ENCODE measurements at regions not wholly inside any gene's neighbourhood (a gene's known extent, or its start where the extent isn't known, plus 50 kb on each side); places are given as distances from the start of the nearest gene placed in this dataset.

DNA sequence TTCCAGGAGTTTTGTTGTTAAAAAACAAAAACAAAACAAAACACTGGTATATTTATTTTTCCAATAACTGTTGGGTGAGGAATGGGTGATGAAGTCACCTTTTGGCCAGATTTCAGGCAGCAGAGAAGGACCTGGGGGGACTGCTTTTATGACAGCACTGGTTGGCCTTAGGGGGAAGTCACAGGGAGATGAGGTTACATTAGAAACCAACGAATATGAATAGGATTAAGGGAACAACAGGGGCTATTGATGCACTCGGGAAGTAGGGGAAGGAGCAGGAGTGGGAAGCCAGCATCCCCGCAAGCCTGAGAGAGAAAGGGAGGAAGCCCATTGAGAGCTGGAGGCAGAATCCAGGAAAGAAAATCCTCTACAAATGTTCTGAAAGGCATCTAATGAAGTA, 958.4 kb downstream of the TYW1 start:
- DNase-seq (ENCODE audit: extremely low read depth in 1 of 2, low read depth in 1 of 2): no peak

DNA sequence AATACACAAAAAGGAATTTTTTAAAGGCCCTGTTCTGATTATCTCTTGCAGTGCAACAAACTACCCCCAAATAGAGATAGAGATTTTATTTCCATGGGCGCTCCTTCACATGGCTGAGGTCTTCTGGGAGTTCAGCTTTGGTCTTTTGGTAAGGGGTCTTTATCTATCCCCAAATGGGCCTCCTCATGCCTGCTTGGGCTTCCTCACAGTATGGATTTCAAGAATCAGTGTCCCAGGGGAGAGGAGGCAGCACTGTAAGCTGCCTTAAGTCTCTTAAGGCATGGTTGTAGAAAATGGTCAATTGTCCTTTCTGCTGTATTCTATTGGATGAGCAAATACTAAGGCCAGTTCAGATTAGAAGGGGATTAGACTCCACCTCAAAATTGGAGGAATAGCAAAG, 966.2 kb downstream of the TYW1 start:
- DNase-seq (ENCODE audit: extremely low read depth in 1 of 2, low read depth in 1 of 2): no peak

DNA sequence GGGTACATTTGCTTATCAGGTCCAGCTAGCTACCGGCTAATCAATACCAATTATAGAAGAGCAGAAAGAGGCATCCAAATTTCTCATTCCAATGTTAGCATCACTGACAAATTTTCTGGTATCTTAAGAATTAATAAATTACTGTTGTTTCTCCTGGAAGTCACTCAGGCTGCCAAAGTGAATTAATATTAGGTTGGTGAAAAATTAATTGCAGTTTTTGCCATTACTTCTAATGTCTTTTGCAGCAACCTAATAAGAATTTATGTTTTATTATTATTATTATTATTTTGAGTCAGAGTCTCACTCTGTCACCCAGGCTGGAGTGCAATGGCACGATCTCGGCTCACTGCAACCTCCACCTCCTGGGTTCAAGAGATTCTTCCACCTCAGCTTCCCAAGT, 979.9 kb downstream of the TYW1 start:
- DNase-seq (ENCODE audit: extremely low read depth in 1 of 2, low read depth in 1 of 2): no peak

DNA sequence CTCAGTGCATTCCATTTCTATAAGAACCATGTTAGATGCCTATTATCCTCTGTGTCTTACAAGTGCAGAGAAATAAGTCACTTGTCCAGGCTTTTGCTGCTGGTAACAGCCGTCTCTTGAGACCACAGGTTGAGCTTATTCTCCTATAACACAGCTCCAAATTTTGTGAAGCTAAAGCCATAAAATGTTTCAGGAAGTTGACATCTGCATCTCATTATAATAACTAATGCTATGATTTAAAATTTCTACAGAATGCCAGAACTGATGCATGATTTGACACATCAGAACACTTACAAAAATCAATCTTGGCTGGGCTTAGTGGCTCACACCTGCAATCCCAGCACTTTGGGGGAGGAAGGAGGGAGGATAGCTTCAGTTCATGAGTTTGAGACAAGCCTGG, 986.9 kb downstream of the TYW1 start:
- DNase-seq (ENCODE audit: extremely low read depth in 1 of 2, low read depth in 1 of 2): no peak

DNA sequence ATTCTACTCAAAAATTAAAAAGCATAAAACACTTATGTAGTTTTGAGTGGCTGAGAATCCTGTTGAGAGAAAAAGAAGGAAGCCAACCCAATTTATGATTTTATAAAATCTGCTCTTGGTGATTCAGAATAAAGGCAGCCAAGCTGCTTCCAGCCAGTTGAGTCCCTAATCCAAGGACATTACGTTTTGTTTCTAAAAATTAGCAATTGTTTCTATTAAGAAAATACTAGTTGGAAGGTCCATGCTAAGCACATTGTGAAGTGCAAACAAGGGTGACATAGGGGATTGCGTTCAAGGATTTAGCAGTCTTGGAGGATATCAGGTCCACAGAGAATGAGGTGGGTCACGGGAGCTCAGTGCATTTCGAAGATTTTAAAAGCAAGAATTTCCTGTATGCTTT, 987.7 kb downstream of the TYW1 start:
- DNase-seq (ENCODE audit: extremely low read depth in 1 of 2, low read depth in 1 of 2): no peak

DNA sequence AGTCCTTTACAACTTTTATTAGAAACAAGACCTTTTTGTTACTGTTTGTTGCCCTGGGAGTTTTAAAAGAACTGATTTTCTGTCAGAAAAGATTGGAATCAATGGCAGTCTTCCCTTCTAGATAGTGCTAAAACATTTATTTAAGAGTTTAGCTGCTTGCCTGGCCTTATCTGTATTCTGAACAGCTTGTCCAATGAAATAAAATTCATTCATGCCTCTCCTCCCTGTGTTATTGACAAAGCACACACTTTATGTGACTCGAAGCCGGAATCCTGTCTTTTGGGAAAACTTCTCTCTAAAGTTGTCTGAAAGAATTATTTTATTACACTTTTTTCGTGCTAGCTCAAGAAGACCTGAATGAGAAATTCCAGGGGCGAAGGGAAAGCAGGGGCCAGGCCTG, 992.5 kb downstream of the TYW1 start:
- no peak for DNase-seq (ENCODE audit: extremely low read depth in 1 of 2, low read depth in 1 of 2)

DNA sequence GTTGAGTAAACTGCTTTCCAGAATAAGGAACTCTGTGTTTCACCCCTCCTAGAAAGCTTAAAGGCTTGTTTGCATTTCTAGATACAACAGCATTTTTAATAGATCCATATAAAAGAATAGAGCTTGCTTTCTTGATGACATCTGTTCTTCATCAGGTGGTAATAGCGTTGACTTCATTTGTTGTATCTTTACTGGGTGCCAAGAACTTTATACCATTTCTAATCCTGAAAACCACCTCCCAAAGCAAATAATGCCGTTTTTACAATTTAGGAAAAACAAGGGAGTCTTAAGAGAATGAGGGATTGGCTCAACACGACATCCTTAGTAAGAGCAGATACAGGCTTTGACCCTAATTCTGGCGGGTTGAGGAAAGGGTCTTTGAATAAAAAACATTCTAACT, 993.4 kb downstream of the TYW1 start:
- DNase-seq (ENCODE audit: extremely low read depth in 1 of 2, low read depth in 1 of 2): no peak

DNA sequence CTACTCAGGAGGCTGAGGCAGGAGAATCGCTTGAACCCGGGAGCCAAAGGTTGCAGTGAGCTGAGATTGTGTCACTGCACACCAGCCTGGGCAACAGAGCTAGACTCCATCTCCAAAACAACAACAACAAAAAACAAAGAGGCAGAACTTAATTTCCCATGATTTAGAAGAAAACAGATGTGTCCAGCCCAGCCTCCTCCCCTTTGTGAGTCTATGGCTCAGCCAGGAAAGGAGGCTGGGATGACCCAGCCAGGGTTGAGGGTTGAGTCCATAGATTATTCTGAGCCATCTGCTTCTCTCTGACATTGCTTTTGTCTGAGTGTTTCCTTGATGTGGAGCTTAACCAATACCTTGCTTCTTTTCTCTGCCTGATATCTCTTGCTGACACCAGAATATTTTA, 994.1 kb downstream of the TYW1 start:
- DNase-seq (ENCODE audit: extremely low read depth in 1 of 2, low read depth in 1 of 2): no peak

DNA sequence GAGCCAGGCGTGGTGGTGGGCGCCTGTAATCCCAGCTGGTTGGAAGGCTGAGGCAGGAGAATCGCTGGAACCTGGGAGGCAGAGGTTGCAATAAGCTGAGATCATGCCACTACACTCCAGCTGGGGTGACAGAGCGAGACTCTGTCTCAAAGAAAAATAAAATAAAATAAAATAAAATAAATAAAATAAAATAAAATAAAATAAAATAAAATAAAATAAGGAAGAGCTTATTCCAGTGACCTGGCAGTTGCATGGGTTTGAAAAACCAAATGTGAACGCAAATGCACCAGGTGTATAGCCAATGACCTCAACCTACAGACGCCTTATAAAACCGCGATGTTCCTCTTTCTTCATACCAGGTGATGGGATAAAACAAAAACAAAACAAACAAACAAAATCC, 995.7 kb downstream of the TYW1 start:
- no peak for DNase-seq (ENCODE audit: extremely low read depth in 1 of 2, low read depth in 1 of 2)

DNA sequence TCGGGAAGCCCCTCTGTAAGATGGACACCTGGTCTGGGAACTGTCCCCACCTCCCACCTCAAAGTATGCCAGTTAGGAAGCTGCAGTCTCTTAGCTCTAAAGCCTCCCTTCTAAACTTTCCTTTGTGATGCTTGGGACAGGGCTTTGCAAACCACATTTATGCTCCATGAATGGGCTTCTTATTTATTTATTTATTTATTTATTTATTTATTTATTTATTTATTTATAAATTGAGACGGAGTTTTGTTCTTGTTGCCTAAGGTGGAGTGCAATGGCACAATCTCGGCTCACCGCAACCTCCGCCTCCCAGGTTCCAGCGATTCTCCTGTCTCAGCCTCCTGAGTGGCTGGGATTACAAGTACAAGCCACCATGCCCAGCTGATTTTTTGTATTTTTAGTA, 1009.4 kb downstream of the TYW1 start:
- no peak for DNase-seq (ENCODE audit: extremely low read depth in 1 of 2, low read depth in 1 of 2)

DNA sequence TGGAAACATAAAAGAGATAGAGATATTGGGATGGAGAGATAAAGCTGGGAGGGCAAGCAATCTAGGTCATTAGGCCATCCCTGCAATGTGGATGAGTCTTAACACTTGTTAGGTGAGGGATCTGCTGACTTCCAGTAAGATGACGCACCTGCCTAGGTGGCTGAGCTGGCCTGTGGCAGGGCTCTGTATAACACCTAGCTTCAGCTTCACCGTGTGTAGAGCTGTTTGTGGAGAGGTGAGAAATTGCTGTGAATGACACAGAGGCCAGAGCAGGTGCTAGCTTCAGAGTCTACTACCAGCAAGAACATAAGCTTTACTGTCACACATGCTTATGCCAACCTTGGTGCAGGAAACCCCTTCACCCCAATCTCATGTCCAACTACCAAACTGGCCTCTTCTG, 1010.0 kb downstream of the TYW1 start:
- no peak for DNase-seq (ENCODE audit: extremely low read depth in 1 of 2, low read depth in 1 of 2)

DNA sequence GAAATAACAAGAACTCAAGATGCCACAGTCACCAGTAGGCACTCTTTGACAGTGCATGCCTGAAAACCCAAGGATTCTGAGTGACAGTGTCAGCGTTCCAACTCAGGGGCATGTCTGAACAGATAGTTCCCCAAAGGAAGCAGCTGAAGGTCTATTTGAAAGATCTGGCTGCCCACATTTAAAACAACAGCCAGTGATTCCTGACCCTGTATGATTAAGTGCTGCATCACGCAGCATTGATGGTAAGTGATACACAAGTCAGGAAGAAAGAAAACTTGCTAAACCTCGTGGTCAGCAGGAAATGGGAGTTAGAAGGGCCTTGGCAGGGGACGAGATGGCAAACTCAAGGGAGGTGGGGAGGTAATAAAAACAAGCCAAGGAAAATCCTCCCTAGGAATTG, 1013.1 kb downstream of the TYW1 start:
- no peak for DNase-seq (ENCODE audit: extremely low read depth in 1 of 2, low read depth in 1 of 2)

DNA sequence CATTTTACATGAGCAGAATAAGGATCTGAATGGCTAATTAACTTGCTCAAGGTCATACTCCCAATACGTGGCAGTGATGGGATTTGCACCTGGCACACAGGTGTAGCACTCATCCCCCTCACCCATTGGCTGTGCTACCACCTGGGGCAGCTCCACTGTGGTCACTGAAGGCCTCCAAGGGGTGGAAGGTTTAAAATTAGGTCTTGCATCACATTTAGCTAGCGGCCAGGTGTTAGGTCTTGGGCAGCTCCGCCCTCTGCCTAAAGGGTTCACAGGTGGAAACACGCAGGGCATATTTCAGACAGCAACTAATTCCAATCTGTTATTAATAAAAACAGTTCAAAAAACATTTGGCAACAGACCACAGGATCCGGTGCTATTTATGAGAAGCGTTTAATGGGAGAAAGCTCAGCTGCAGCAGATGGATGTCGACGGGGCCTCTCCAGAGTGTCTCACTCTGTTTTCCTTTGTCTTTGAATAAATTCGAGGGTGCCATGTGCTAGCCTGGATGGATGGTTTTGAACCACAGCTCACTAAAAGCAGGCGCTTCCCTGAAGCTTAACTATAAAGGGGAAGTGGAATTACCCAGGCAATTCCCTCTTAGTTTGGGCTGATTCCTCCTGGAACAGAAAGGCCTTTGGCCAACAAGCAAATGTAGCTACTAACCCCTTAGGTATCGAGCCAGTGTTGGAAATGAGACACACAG, 1017.6 kb downstream of the TYW1 start:
- DNase-seq (ENCODE audit: extremely low read depth in 1 of 2, low read depth in 1 of 2): no peak

DNA sequence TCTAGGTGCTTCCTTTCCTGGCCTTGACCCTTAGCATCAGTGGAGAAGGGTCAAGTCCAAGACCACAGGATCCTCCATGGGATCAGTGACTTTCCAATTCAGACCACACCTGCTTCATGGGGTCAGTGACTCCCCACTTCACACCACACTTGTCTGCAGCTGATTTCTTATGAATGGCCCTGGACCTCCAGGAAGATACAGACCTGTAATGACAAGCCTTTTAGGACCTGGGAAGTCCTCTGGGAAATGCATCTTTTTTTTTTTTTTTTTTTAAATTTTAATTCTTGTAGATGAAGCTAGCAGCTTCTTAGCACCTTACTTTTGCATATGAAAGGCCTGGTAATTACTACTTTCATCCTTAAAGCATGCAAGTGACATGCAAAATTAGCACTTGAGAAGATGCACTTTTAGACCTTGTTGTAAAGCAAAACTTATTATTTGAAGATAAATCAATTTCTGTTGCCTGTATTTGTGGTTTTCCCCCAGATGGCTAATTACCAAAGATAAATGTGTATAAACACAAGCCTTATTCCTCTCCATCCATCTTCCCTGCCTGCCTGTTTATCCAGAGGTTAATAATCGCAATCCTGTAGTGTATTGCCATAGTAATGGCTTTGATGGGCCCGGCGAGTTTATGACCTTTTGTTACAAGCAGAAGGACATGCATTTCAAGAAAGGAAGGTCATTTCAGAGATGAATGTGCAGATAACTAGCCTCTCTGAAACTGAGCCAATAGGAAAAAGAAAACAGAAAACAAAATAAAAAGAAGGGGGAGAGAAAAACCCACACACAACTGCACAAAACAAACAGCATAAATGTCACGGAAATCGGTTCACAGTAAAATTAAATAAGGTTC, 1018.7 kb downstream of the TYW1 start:
- no peak for DNase-seq (ENCODE audit: extremely low read depth in 1 of 2, low read depth in 1 of 2)

DNA sequence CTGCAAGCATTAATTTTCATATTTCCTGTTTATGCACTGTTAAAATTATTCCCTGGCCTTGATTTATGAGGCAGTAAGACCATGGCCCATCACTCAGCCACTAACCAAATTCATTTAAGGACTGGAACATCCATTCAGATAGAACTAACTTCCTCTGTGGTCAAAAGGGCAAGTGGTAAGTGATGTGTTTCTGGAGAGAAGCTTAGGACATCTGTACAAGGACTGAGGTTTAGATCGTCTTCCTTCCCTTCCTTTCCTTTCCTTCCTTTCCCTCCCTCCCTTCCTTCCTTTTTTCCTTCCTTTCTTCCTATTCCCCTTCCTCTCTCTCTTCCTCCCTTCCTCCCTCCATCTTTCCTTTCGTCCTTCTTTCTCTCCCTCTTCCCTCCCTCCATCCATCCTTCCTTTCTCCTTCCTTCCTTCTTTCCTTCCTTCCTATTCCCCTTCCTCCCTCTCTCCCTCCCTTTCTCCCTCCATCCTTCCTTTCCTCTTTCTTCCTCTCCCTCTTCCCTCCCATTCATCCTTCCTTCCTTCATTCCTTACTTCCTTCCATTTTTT, 1019.4 kb downstream of the TYW1 start:
- DNase-seq (ENCODE audit: extremely low read depth in 1 of 2, low read depth in 1 of 2): no peak

DNA sequence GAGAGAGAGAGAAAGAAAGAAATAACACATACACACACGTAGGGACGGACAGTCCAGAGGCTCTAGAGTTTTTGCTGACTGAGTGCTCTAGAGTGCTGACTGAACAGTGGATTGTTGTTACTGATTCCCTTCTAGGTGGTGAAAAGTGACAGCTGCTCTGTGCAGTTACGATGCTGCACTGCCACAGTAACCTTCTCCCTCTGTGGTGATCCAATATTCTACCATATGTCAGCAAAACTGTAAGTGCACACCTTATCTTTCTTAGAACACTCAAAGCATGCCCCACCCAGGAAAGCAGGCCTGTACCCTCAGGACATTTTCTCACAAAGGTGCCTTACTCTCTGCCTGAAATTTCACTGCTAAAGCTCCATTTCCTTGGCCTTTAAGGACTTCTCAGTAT, 1023.5 kb downstream of the TYW1 start:
- no peak for DNase-seq (ENCODE audit: extremely low read depth in 1 of 2, low read depth in 1 of 2)

DNA sequence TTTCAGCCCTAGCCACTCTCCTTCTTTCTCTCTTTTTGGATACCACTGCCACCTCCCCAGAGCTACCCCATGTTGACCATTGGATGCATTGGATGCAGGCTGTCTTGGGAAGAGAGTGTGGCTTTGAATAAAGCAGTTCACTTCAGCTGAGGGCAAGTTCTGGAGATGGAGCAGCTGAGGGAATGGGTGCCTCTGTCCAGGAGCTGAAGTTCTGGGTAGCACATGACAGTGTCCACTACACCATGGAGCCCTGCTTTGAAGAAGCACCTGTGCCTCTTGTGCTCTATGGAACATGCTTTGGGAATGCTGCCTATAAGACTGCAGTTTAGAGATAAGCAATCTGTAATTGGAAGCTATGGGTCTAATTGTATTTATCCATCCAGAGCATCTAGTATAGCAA, 1028.7 kb downstream of the TYW1 start:
- no peak for DNase-seq (ENCODE audit: extremely low read depth in 1 of 2, low read depth in 1 of 2)

DNA sequence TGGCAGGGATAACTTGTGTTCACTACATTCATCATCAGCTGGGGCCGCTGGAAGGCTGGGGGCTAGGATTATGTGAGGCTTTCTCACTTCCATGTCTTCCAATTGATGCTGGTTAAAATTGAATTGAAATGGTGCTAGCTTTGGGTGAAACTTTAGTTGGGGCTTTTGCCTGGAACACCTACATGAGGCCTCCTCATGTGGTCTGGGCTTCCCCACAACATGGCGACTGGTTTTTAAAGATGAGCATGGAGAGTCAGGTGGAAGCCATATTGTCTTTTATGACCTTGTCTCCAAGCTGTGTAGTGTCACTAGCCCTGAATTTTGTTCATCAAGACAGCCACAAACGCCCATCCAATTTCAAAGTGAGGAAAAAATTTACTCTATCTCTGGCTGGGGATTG, 1033.9 kb downstream of the TYW1 start:
- DNase-seq (ENCODE audit: extremely low read depth in 1 of 2, low read depth in 1 of 2): no peak

DNA sequence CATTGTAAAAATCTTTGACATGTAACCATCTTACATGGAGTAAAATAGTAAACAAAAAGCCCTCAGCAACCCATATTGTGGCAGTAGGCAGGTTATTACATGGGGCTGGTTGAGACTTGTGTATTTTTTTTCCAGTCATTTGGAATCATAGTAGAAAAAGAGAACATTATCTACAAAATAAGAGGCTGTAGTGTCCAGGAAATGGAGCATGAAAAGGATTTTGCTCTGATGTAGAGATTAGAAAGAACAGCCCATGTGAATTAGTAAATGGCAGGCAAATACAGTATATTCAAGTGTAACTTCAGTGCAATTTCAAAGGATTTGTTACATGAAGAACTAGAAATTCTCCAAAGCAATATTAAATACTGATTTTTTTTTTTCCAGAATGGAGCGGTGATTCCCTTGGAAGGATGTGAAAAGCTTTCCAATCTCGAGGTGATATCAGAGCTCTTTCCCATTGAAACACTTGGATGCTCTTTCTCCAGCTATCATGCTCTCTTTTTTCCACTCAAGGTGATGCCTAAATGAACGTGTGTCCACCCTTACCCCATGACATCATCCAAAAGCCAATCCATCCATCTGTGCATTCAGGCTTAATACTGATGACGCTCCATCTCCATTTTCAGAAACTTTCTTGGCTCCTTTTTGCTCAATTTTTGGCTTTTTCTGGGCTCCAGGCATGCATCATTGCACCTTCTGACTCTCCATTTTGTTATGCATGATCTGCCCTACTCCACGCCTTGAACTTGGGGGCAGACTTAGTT, 1034.7 kb downstream of the TYW1 start:
- no peak for DNase-seq (ENCODE audit: extremely low read depth in 1 of 2, low read depth in 1 of 2)

DNA sequence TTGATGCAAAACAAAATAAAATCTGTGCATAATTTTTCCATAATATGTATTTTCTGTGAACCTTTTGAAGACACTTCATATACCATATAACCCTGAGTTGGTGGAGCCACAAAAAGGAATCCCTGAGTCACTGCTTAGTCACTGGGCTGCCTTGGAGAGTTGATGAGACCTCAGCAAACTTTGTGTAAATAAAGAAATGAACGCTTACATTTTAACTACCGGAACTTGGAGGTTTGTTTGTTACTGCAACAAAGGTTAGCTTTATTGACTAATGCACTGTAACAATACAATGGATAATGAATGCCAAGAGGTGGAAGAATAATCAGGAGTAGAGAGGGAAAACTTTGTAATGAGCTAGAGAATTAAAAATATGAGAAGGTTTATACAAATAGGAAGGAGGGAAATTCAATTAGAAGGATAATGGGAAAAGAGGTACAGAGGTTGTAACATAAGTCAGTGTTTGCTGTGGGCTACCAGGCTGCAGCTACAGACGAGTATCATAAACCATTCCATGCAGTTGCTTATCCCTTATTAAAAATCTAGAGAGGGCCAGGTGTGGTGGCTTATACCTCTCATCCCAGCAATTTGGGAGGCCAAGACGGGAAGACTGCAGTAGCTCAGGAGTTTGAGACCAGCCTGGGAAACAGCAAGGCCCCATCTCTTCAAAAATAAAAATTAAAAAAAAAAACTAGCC, 1042.1 kb downstream of the TYW1 start:
- DNase-seq (ENCODE audit: extremely low read depth in 1 of 2, low read depth in 1 of 2): no peak

DNA sequence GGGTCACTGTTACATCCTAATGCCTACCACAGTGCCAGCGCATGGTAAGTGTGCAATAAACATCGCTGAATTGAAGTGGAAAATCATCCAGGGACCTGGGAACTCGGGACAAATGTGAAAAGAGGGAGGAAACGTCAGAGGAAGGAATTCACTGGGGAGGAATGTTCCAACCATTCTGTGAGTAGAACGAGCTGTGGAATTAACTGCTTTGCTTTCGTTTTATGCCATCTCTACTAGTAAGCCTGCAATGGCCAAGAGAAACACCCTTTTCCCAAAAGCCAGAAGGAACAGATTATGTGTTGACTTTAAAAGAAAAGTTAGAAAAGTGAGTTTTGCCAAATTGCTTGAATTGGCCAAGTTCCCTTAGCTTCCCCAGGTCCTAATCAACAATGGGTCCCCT, 1044.9 kb downstream of the TYW1 start:
- DNase-seq (ENCODE audit: extremely low read depth in 1 of 2, low read depth in 1 of 2): no peak
